ENCODE measurements at regions not wholly inside any gene's neighbourhood (a gene's known extent, or its start where the extent isn't known, plus 50 kb on each side); places are given as distances from the start of the nearest gene placed in this dataset.
A peak's percentile ranks its signal among the peaks of the same experiment; 100 is the strongest.
"Not testable (repeated sequence)": the region's sequence is repeated elsewhere in the genome, so short reads cannot be mapped to it uniquely, and the experiment has no call there.

GRCh38 chr3:170651260-170651845 lies 65.5 kb upstream of the SLC7A14 start:
- DNase-seq (ENCODE audit: low spot score), result peak; percentile 36

GRCh38 chr3:170650557-170650956 lies 64.7 kb upstream of the SLC7A14 start:
- not testable (repeated sequence) for DNase-seq (ENCODE audit: low spot score)

GRCh38 chr3:170644711-170645110 lies 58.8 kb upstream of the SLC7A14 start:
- peak; percentile 77 for DNase-seq (ENCODE audit: low spot score)

GRCh38 chr3:170643831-170644230 lies 58.0 kb upstream of the SLC7A14 start:
- DNase-seq (ENCODE audit: low spot score), result no peak

GRCh38 chr3:170642882-170643601 lies 57.2 kb upstream of the SLC7A14 start:
- peak; percentile 98 for DNase-seq (ENCODE audit: low spot score)

GRCh38 chr3:170641510-170642236 lies 55.8 kb upstream of the SLC7A14 start:
- DNase-seq (ENCODE audit: low spot score), result peak; percentile 65

GRCh38 chr3:170640737-170641171 lies 54.9 kb upstream of the SLC7A14 start:
- no peak for DNase-seq (ENCODE audit: low spot score)

- DNase-seq (ENCODE audit: low spot score), result peak; percentile 94
These were observed 53.1 kb upstream of the SLC7A14 start for GRCh38 chr3:170638988-170639387.

GRCh38 chr3:170637306-170637705 lies 51.4 kb upstream of the SLC7A14 start:
- no peak for DNase-seq (ENCODE audit: low spot score)

- DNase-seq (ENCODE audit: low spot score), result no peak
These were observed 50.6 kb upstream of the SLC7A14 start for GRCh38 chr3:170636400-170636973.
